IPS-18a (cell line): ENCODE measurements at regions not wholly inside any gene's neighbourhood (a gene's known extent, or its start where the extent isn't known, plus 50 kb on each side); places are given as distances from the start of the nearest gene placed in this dataset.
A peak's percentile ranks its signal among the peaks of the same experiment; 100 is the strongest.

Experiments used
- H3K27ac ChIP-seq: one replicate; pipeline ENCODE4 v1.5.1; 2013; ENCODE audit warnings: low read length
- H3K27me3 ChIP-seq: one replicate; pipeline ENCODE4 v1.6.1; 2013; ENCODE audit warnings: mild to moderate bottlenecking, low read length; ENCODE audit not compliant: control insufficient read depth, insufficient read depth
- H3K36me3 ChIP-seq: one replicate; pipeline ENCODE4 v1.6.1; 2013; ENCODE audit warnings: low read depth, low read length; ENCODE audit not compliant: control insufficient read depth
- H3K4me1 ChIP-seq: one replicate; pipeline ENCODE4 v1.6.1; 2013; ENCODE audit warnings: low read depth, low read length; ENCODE audit not compliant: control insufficient read depth
- H3K4me3 ChIP-seq: one replicate; pipeline ENCODE4 v1.5.1; 2013; ENCODE audit warnings: low read length
- H3K9ac ChIP-seq: one replicate; pipeline ENCODE4 v1.6.1; 2013; ENCODE audit warnings: mild to moderate bottlenecking, low read length, moderate library complexity
- H3K9me3 ChIP-seq: one replicate; pipeline ENCODE4 v1.6.1; 2013; ENCODE audit warnings: low read depth, low read length; ENCODE audit not compliant: control insufficient read depth

DNA sequence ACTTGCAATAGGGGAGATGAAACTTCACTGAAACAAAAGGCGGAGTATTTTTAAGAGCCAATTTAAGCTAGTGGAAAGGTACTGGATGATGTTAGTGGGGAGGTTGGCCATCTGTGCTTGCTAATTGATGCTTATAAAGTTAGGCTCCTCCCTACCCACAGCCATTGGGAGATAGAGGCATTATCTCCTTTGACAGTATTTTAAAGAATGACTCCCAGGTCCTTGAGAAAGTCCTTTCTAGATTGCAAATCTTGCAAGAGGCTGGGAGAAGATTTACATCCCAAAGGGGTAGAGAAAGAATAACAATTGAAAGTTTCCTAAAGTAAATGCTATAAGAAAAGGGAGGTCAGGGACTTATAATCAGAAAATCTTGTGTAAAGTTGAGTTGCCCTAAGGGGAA is 282.6 kb downstream of the BRINP1 start:
- peak overlapping the region; percentile 30 for H3K27ac ChIP-seq
- peaks cover 27% of the 10 kb centered on the region for H3K4me1 ChIP-seq
- H3K9ac ChIP-seq: no peak overlapping the region
- peak overlapping the region; percentile 26 for H3K4me3 ChIP-seq
- no peaks in the 10 kb centered on the region for H3K36me3 ChIP-seq
- H3K27me3 ChIP-seq: no peaks in the 10 kb centered on the region
- H3K9me3 ChIP-seq: no peaks in the 10 kb centered on the region

DNA sequence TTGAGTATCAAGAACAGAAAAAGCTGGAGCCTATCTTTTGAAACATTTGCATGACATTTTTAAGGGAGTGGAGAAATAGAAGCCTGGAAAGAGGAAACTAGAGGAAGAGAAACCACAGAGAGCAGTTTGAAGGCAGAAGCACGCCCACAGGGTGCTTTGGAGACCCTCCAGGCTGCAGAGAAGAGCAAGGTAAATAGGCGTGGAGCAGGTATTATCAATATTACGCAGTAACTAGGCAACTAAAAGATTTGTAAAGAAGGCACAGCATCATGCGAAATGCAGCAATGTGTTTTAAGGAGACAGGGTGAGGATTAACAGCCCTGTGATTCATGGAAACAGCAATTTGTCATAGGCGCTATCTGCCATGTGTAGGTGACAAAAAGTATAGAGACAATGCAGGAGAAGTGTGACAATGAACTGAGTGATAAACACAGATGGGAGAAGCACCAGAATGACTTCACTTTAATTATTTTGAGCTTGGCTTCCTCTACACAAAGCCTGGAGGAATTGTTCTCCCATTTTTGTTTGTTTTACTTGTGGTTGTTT is 281.2 kb downstream of the BRINP1 start:
- Histone ChIP-seq H3K27ac (peak overlapping the region; percentile 21), H3K9me3 (no peaks in the 10 kb centered on the region), H3K4me3 (no peak overlapping the region), H3K4me1 (peaks cover 27% of the 10 kb centered on the region), H3K9ac (no peak overlapping the region), H3K36me3 (no peaks in the 10 kb centered on the region), H3K27me3 (no peaks in the 10 kb centered on the region)

DNA sequence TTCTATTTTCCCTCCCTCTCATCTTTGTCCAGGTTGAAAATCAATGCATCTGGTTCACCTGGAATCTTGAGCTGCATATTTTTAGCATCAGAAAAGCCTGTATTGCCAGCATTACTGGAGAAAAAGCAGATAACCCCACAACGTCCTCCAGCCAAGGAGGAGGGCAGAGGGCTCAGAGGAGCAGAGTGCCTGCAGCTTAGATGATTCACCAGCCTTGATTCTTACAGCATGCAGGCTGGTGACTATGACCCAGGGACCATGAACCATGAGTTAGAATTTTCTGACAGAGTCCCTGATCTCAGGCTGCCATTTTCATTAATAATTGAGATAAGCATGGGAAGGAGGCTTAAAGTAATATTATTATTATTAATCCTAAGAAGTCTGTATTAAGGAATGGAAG is 278.2 kb downstream of the BRINP1 start:
- H3K27ac ChIP-seq: no peak overlapping the region
- no peak overlapping the region for H3K4me3 ChIP-seq
- H3K4me1 ChIP-seq: peaks cover 26% of the 10 kb centered on the region
- H3K36me3 ChIP-seq: no peaks in the 10 kb centered on the region
- no peak overlapping the region for H3K9ac ChIP-seq
- H3K27me3 ChIP-seq: no peaks in the 10 kb centered on the region
- no peaks in the 10 kb centered on the region for H3K9me3 ChIP-seq

GRCh38 chr9:119092125-119092524 is 277.1 kb downstream of the BRINP1 start:
- Histone ChIP-seq H3K9ac (no peak overlapping the region), H3K27me3 (no peaks in the 10 kb centered on the region), H3K36me3 (no peaks in the 10 kb centered on the region), H3K9me3 (no peaks in the 10 kb centered on the region), H3K4me1 (peaks cover 15% of the 10 kb centered on the region), H3K4me3 (no peak overlapping the region), H3K27ac (no peak overlapping the region)

DNA sequence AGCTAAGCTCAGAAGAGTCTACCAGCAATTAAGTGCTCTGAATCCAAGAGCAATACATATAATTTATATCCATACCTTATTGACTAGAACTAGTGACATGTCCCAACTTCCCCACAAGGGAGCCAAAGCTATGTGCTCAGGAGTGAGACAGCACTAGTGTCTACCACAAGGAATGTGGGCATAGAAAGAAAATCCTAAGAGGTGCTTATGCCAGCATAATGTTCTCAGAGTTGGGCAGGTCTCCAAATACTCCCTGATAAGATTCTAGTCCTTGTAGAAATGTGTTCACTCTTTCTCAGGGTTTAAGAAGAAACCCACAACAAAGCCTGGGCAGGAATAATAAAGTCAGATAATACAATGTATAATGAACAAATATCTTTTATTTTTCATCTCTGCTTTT is 275.1 kb downstream of the BRINP1 start:
- H3K9ac ChIP-seq: no peak overlapping the region
- no peaks in the 10 kb centered on the region for H3K36me3 ChIP-seq
- peaks cover under 1% of the 10 kb centered on the region for H3K4me1 ChIP-seq
- no peaks in the 10 kb centered on the region for H3K27me3 ChIP-seq
- H3K4me3 ChIP-seq: no peak overlapping the region
- H3K27ac ChIP-seq: no peak overlapping the region
- H3K9me3 ChIP-seq: no peaks in the 10 kb centered on the region

- no peaks in the 10 kb centered on the region for H3K9me3 ChIP-seq
- H3K36me3 ChIP-seq: no peaks in the 10 kb centered on the region
- H3K27me3 ChIP-seq: no peaks in the 10 kb centered on the region
- H3K4me1 ChIP-seq: no peaks in the 10 kb centered on the region
- no peak overlapping the region for H3K9ac ChIP-seq
- H3K27ac ChIP-seq: no peak overlapping the region
- no peak overlapping the region for H3K4me3 ChIP-seq
Measured at GRCh38 chr9:119095072-119095471, 274.2 kb downstream of the BRINP1 start.

GRCh38 chr9:119101048-119101447 is 268.2 kb downstream of the BRINP1 start:
- no peaks in the 10 kb centered on the region for H3K9me3 ChIP-seq
- H3K36me3 ChIP-seq: no peaks in the 10 kb centered on the region
- H3K4me3 ChIP-seq: no peak overlapping the region
- H3K27me3 ChIP-seq: no peaks in the 10 kb centered on the region
- H3K9ac ChIP-seq: no peak overlapping the region
- H3K4me1 ChIP-seq: peaks cover 7% of the 10 kb centered on the region
- H3K27ac ChIP-seq: no peak overlapping the region

- Histone ChIP-seq H3K4me3 (no peak overlapping the region), H3K27me3 (no peaks in the 10 kb centered on the region), H3K36me3 (no peaks in the 10 kb centered on the region), H3K9ac (no peak overlapping the region), H3K4me1 (peaks cover 6% of the 10 kb centered on the region), H3K9me3 (no peaks in the 10 kb centered on the region), H3K27ac (no peak overlapping the region)
Measured at GRCh38 chr9:119114681-119115080, 254.6 kb downstream of the BRINP1 start.
